A549 (cell line): ENCODE measurements at regions not wholly inside any gene's neighbourhood (a gene's known extent, or its start where the extent isn't known, plus 50 kb on each side); places are given as distances from the start of the nearest gene placed in this dataset.

Experiments used
- CEBPB ChIP-seq, 2 experiments: fragments of >200 bp in 1 of 2; sonication (Bioruptor Twin) in 1 of 2; formaldehyde crosslinking in 1 of 2; IDR thresholded peaks; 2 replicates each; pipeline ENCODE4 v1.6.1; 2012 to 2016
- KDM1A ChIP-seq: fragments of 200-600 bp; sonication (generic); IDR thresholded peaks from 2 replicates; pipeline ENCODE4 v1.6.1; 2016; ENCODE audit warnings: low read depth, mild to moderate bottlenecking
- NFE2L2 ChIP-seq: fragments of 150-350 bp; conservative IDR thresholded peaks from 2 replicates; pipeline ENCODE4 v1.6.1; 2014; ENCODE audit warnings: low read length
- NPAS2 ChIP-seq: fragments of 250-450 bp; sonication (Bioruptor Pico); IDR thresholded peaks from 2 replicates; pipeline ENCODE4 v1.8.0; 2022; ENCODE audit warnings: mild to moderate bottlenecking, moderate library complexity, borderline replicate concordance
- NR3C1 ChIP-seq: fragments of >200 bp; sonication (Bioruptor Twin); formaldehyde crosslinking; IDR thresholded peaks from 3 replicates; pipeline ENCODE4 v1.6.1; 2017
- POLR2A ChIP-seq: IDR thresholded peaks from 2 replicates; pipeline ENCODE4 v1.6.1; 2012; ENCODE audit warnings: mild to moderate bottlenecking, low read length
- SREBF2 ChIP-seq: fragments of 450-650 bp; IDR thresholded peaks from 2 replicates; pipeline ENCODE4 v1.6.1; 2014; ENCODE audit warnings: mild to moderate bottlenecking, moderate library complexity
- ZFP36 ChIP-seq: fragments of 450-650 bp; IDR thresholded peaks from 2 replicates; pipeline ENCODE4 v1.6.1; 2014; ENCODE audit warnings: borderline replicate concordance; ENCODE audit not compliant: partially characterized antibody
- TF ChIP-seq, protein P1 (sequence below): fragments of >200 bp; sonication (Bioruptor Twin); formaldehyde crosslinking; IDR thresholded peaks from 3 replicates; pipeline ENCODE4 v1.5.1; 2016

DNA sequence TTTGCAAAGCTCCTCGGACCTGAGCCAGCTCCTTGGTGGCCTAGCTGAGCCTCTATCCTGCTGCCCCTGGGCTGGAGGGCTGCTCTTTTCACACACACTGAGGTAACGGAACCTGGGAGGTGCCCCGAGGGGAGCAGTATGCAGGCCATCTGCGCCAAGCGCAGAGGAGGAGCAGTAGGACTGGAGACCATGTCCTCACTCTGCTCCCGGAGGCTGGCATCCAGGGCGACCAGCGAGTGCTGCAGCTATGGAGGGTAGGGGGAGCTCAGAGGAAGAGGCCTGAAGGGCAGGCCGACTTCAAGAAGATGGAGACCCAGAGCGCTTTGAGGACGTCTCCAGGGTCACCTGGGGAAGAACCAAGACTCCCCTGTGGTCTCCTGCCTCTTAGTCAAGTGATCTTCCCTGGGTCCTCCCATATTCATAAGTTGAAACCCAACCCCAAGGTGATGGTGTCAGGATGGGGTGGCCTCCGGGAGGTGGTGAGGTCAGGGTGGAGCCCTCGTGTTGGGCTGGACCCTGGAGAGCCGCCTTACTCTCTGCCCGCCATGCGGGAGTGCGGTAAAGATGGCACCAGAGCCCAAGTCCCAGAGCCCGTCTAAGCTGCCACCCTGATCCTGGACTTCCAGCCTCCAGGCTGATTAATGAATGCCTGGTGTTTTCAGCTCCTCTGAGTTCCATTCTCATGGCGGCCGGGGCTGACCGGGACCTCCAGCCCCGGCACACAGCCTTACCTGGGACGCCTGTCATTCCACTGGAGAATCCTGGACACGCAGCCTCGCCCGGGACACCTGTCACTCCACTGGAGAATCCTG is 160.7 kb downstream of the NDUFA10 start:
- TF ChIP-seq NFE2L2 (no peak), POLR2A (no peak), KDM1A (no peak), NPAS2 (CRISPR knock-in tag) (no peak), NR3C1 (no peak), SREBF2 (no peak), CEBPB (IDR thresholded peaks at IDR 0.05) (no peak), ZFP36 (no peak)
- TF ChIP-seq, protein P1, sequence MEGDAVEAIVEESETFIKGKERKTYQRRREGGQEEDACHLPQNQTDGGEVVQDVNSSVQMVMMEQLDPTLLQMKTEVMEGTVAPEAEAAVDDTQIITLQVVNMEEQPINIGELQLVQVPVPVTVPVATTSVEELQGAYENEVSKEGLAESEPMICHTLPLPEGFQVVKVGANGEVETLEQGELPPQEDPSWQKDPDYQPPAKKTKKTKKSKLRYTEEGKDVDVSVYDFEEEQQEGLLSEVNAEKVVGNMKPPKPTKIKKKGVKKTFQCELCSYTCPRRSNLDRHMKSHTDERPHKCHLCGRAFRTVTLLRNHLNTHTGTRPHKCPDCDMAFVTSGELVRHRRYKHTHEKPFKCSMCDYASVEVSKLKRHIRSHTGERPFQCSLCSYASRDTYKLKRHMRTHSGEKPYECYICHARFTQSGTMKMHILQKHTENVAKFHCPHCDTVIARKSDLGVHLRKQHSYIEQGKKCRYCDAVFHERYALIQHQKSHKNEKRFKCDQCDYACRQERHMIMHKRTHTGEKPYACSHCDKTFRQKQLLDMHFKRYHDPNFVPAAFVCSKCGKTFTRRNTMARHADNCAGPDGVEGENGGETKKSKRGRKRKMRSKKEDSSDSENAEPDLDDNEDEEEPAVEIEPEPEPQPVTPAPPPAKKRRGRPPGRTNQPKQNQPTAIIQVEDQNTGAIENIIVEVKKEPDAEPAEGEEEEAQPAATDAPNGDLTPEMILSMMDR: no peak
